H1 (cell line): ENCODE measurements at regions not wholly inside any gene's neighbourhood (a gene's known extent, or its start where the extent isn't known, plus 50 kb on each side); places are given as distances from the start of the nearest gene placed in this dataset.

ENCODE experiments used
- CTCF ChIA-PET: fragments of 300-600 bp; sonication (Branson Sonifier 250); formaldehyde crosslinking; loops from one replicate; lab custom pipeline; 2021; ENCODE audit not compliant: partially characterized antibody; lab: Charles Lee
- POLR2A ChIA-PET: fragments of 300-600 bp; sonication (Branson Sonifier 250); formaldehyde crosslinking; loops from one replicate; lab custom pipeline; 2021; ENCODE audit warnings: inconsistent platforms; ENCODE audit not compliant: partially characterized antibody; lab: Charles Lee
- DNase-seq, 2 experiments: peaks; one replicate each; pipeline versions ENCODE4 v3.0.0 to v3.0.0-alpha.2; 2010 to 2022; ENCODE audit warnings: low spot score in 2 of 2, low read depth in 1 of 2, mixed read lengths in 1 of 2
- FAIRE-seq: peaks from 2 replicates; lab custom pipeline; 2011; peaks lifted over from hg19 to GRCh38; lab: Jason Lieb, UNC
- H2AFZ ChIP-seq: 2 replicates; pipeline ENCODE4 v1.8.1; 2012; ENCODE audit warnings: low read length, inconsistent platforms
- H2AK5ac ChIP-seq: 2 replicates; pipeline ENCODE4 v1.6.1; 2013; ENCODE audit warnings: low read depth, low read length
- H2BK120ac ChIP-seq: replicated peaks from 2 replicates; pipeline ENCODE3; 2013; ENCODE audit warnings: low read depth, low read length, inconsistent platforms
- H2BK12ac ChIP-seq: 2 replicates; pipeline ENCODE4 v1.6.1; 2013; ENCODE audit warnings: low read depth, low read length
- H2BK15ac ChIP-seq: 2 replicates; pipeline ENCODE4 v1.6.1; 2013; ENCODE audit warnings: low read length
- H2BK20ac ChIP-seq: 2 replicates; pipeline ENCODE4 v1.6.1; 2013; ENCODE audit warnings: low read length
- H2BK5ac ChIP-seq: 2 replicates; pipeline ENCODE4 v1.6.1; 2013; ENCODE audit warnings: low read depth, low read length
- H3K14ac ChIP-seq: 2 replicates; pipeline ENCODE4 v1.6.1; 2013; ENCODE audit warnings: inconsistent platforms; ENCODE audit not compliant: insufficient read length
- H3K18ac ChIP-seq: 2 replicates; pipeline ENCODE4 v1.6.1; 2013; ENCODE audit warnings: low read length; ENCODE audit errors: extremely low read depth
- H3K23ac ChIP-seq: 2 replicates; pipeline ENCODE4 v1.6.1; 2013; ENCODE audit warnings: inconsistent platforms; ENCODE audit not compliant: insufficient read length
- H3K23me2 ChIP-seq: 2 replicates; pipeline ENCODE4 v1.6.1; 2013; ENCODE audit warnings: low read depth, low read length
- H3K27ac ChIP-seq: 2 replicates; pipeline ENCODE4 v1.6.1; 2011; ENCODE audit warnings: low read depth, low read length, inconsistent platforms
- H3K27me3 ChIP-seq, 4 experiments: replicated peaks in 1 of 4; 1 replicate in 1 of 4; 2 replicates in 3 of 4; pipeline versions ENCODE4 v1.6.1 to v1.8.1; 2011 to 2013; ENCODE audit warnings: low read length in 3 of 4, mild to moderate bottlenecking in 3 of 4, inconsistent platforms in 2 of 4, mixed read lengths in 2 of 4, moderate library complexity in 1 of 4; ENCODE audit not compliant: control insufficient read depth in 3 of 4, insufficient read depth in 3 of 4; ENCODE audit errors: extremely low read depth in 1 of 4
- H3K36me3 ChIP-seq, 4 experiments: 2 replicates each; pipeline versions ENCODE4 v1.6.1 to v1.8.1; 2011 to 2013; ENCODE audit warnings: mild to moderate bottlenecking in 4 of 4, low read length in 3 of 4, moderate library complexity in 2 of 4, control low read depth in 1 of 4, inconsistent platforms in 1 of 4; ENCODE audit not compliant: insufficient read depth in 4 of 4, control insufficient read depth in 2 of 4
- H3K4ac ChIP-seq: replicated peaks from 2 replicates; pipeline ENCODE3; 2013; ENCODE audit warnings: low read length, low read depth, mixed read lengths, inconsistent platforms; ENCODE audit not compliant: insufficient read length
- H3K4me1 ChIP-seq, 4 experiments: replicated peaks in 1 of 4; 1 replicate in 1 of 4; 2 replicates in 3 of 4; pipeline versions ENCODE4 v1.6.1 to v1.8.1; 2011 to 2013; ENCODE audit warnings: low read length in 3 of 4, inconsistent platforms in 2 of 4, mixed read lengths in 1 of 4; ENCODE audit not compliant: insufficient read depth in 4 of 4, control insufficient read depth in 3 of 4
- H3K4me2 ChIP-seq, 2 experiments: 2 replicates each; pipeline versions ENCODE4 v1.6.1 to v1.8.1; 2011 to 2013; ENCODE audit warnings: low read depth in 2 of 2, low read length in 2 of 2, control low read depth in 1 of 2, inconsistent platforms in 1 of 2, mild to moderate bottlenecking in 1 of 2; ENCODE audit not compliant: insufficient read depth in 1 of 2
- H3K4me3 ChIP-seq, 4 experiments: fragments of 200-600, 300-600 bp in 1 of 4; sonication (generic), shearing (Covaris generic), sonication (Bioruptor Twin) in 1 of 4; 2 replicates each; pipeline versions ENCODE4 v1.5.1 to v1.8.1; 2011 to 2016; ENCODE audit warnings: low read length in 4 of 4, low read depth in 3 of 4, control low read depth in 2 of 4, inconsistent platforms in 2 of 4, mild to moderate bottlenecking in 2 of 4, mixed read lengths in 1 of 4, moderate library complexity in 1 of 4; ENCODE audit not compliant: insufficient read depth in 2 of 4; ENCODE audit errors: extremely low read depth in 1 of 4
- H3K56ac ChIP-seq: replicated peaks from 2 replicates; pipeline ENCODE3; 2013; ENCODE audit warnings: low read depth, mild to moderate bottlenecking, mixed read lengths, low read length, inconsistent platforms; ENCODE audit not compliant: insufficient read length
- H3K79me1 ChIP-seq: 2 replicates; pipeline ENCODE4 v1.6.1; 2013; ENCODE audit warnings: low read depth, low read length, control low read depth
- H3K79me2 ChIP-seq, 2 experiments: 2 replicates each; pipeline versions ENCODE4 v1.6.1 to v1.8.1; 2012 to 2013; ENCODE audit warnings: low read length in 2 of 2, mild to moderate bottlenecking in 2 of 2, inconsistent platforms in 1 of 2; ENCODE audit not compliant: insufficient read depth in 2 of 2, control insufficient read depth in 1 of 2
- H3K9ac ChIP-seq, 4 experiments: replicated peaks in 1 of 4; 1 replicate in 1 of 4; 2 replicates in 3 of 4; pipeline versions ENCODE4 v1.6.1 to v1.8.1; 2011 to 2013; ENCODE audit warnings: low read depth in 3 of 4, low read length in 3 of 4, control low read depth in 2 of 4, mild to moderate bottlenecking in 2 of 4, moderate library complexity in 2 of 4, inconsistent platforms in 1 of 4; ENCODE audit errors: extremely low read depth in 1 of 4
- H3K9me3 ChIP-seq, 2 experiments: 2 replicates each; pipeline versions ENCODE4 v1.6.1 to v1.8.1; 2012 to 2013; ENCODE audit warnings: mild to moderate bottlenecking in 2 of 2, moderate library complexity in 2 of 2, control low read depth in 1 of 2, inconsistent platforms in 1 of 2, low read depth in 1 of 2, low read length in 1 of 2, mixed read lengths in 1 of 2; ENCODE audit not compliant: insufficient read depth in 2 of 2
- H4K20me1 ChIP-seq, 2 experiments: replicated peaks in 1 of 2; 2 replicates each; pipeline versions ENCODE3 to v1.8.1; 2011 to 2013; ENCODE audit warnings: inconsistent platforms in 2 of 2, low read length in 2 of 2, mild to moderate bottlenecking in 1 of 2; ENCODE audit not compliant: insufficient read depth in 2 of 2, control insufficient read depth in 1 of 2
- H4K5ac ChIP-seq: 2 replicates; pipeline ENCODE4 v1.6.1; 2013; ENCODE audit warnings: low read length, low read depth, mixed read lengths, inconsistent platforms; ENCODE audit not compliant: insufficient read length
- H4K8ac ChIP-seq: 2 replicates; pipeline ENCODE4 v1.8.0; 2013; ENCODE audit warnings: mild to moderate bottlenecking, moderate library complexity, low read length, inconsistent platforms; ENCODE audit not compliant: insufficient read depth; ENCODE audit errors: extremely low read depth
- H4K91ac ChIP-seq: replicated peaks from 2 replicates; pipeline ENCODE3; 2013; ENCODE audit warnings: low read length, mixed read lengths, inconsistent platforms; ENCODE audit not compliant: insufficient read length
- ATF2 ChIP-seq: IDR thresholded peaks from 2 replicates; pipeline ENCODE4 v1.6.1; 2012; ENCODE audit warnings: low read length, inconsistent platforms
- ATF3 ChIP-seq: IDR thresholded peaks from 2 replicates; pipeline ENCODE4 v1.6.1; 2011; ENCODE audit warnings: low read depth, mild to moderate bottlenecking, low read length; ENCODE audit not compliant: insufficient read depth
- CBX5 ChIP-seq: fragments of 300-800, 300-1000 bp; sonication (generic); IDR thresholded peaks from 2 replicates; pipeline ENCODE4 v1.7.1; 2016; ENCODE audit warnings: antibody characterized with exemption, low read length, low read depth
- CHD1 ChIP-seq: IDR thresholded peaks from 2 replicates; pipeline ENCODE4 v1.6.1; 2012; ENCODE audit warnings: low read depth, low read length, improper control_type of control experiment
- HDAC2 ChIP-seq, 2 experiments: fragments of 300-600 bp in 1 of 2; sonication (generic) in 1 of 2; IDR thresholded peaks; 2 replicates each; pipeline ENCODE4 v1.6.1; 2011 to 2012; ENCODE audit warnings: low read depth in 2 of 2, low read length in 2 of 2, mild to moderate bottlenecking in 2 of 2, moderate library complexity in 2 of 2, borderline replicate concordance in 1 of 2, inconsistent platforms in 1 of 2
- HDAC6 ChIP-seq: IDR thresholded peaks from one replicate; pipeline ENCODE4 v1.7.1; 2012; ENCODE audit warnings: low read depth, mild to moderate bottlenecking, inconsistent platforms, low read length, moderate library complexity
- KDM1A ChIP-seq: fragments of 200-600, 300-600 bp; sonication (generic); IDR thresholded peaks from 2 replicates; pipeline ENCODE4 v1.7.1; 2016; ENCODE audit warnings: mild to moderate bottlenecking, low read length, borderline replicate concordance
- NRF1 ChIP-seq: IDR thresholded peaks from 2 replicates; pipeline ENCODE4 v1.6.1; 2011; ENCODE audit warnings: mild to moderate bottlenecking, low read depth, low read length, improper control_type of control experiment
- SIRT6 ChIP-seq: IDR thresholded peaks from one replicate; pipeline ENCODE4 v1.7.1; 2012; ENCODE audit warnings: low read length, inconsistent platforms
- TAF7 ChIP-seq: optimal IDR thresholded peaks from 2 replicates; pipeline ENCODE3; 2011; ENCODE audit warnings: low read depth, mild to moderate bottlenecking, inconsistent platforms, low read length, moderate library complexity, borderline replicate concordance
- WGBS, 2 experiments: shearing (Covaris generic) in 1 of 2; methylation state at CpG; one replicate each; pipeline versions ENCODE4 v1.1.6 to v1.1.7; 2013 to 2015; ENCODE audit warnings: low lambda C conversion rate in 2 of 2, mixed read lengths in 2 of 2, inconsistent platforms in 1 of 2, low coverage in 1 of 2, missing lambda C conversion rate in 1 of 2; ENCODE audit not compliant: insufficient replicate concordance in 2 of 2, insufficient coverage in 1 of 2, insufficient read length in 1 of 2; ENCODE audit errors: extremely low coverage in 1 of 2, missing lambda C conversion rate in 1 of 2; 5-methylcytosine and 5-hydroxymethylcytosine counted together

DNA sequence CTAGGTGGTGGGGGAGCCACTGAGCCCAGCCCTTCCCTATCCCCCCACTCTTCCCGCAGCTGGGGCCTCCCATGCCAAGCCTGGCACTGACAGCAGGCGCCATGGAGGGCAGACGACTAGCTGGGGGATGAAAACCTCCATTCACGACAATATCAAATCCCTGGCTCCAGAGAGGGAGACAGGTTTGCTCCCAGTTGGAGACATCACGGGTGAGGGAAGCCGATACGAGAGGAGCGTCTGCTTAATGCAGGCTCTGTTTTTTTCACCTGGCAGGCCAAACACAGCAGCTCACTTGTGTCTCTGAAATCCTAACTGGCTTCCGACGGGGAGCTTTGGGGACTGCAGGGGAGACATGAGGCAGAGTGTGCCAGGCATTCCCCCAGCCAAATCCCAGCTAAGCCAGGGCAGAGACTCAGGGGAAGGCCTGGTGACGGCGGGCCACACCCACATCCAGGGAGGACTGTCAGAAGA, 307.4 kb upstream of the ZMIZ1 start:
- Histone ChIP-seq H3K79me1 (no peaks in the 10 kb centered on the region; the same call in 1 of the 2 replicates), H3K23me2 (no peaks in the 10 kb centered on the region), H3K23ac (no peak overlapping the region), H3K56ac (no peak overlapping the region), H3K4me2 (no peak overlapping the region), H3K14ac (no peak overlapping the region), H3K27ac (no peak overlapping the region), H2BK20ac (no peak overlapping the region), H2BK15ac (no peak overlapping the region), H2BK120ac (no peak overlapping the region), H4K91ac (no peak overlapping the region), H3K4ac (no peak overlapping the region), H4K8ac (no peak overlapping the region; the same call in 1 of the 2 replicates), H2AFZ (no peak overlapping the region), H3K79me2 (no peaks in the 10 kb centered on the region), H3K18ac (no peak overlapping the region), H3K4me3 (no peak overlapping the region), H3K36me3 (no peaks in the 10 kb centered on the region), H2BK12ac (no peak overlapping the region), H4K20me1 (no peaks in the 10 kb centered on the region), H3K27me3 (no peaks in the 10 kb centered on the region), H3K9me3 (no peaks in the 10 kb centered on the region), H3K9ac (no peak overlapping the region), H2BK5ac (no peak overlapping the region), H4K5ac (no peak overlapping the region), H2AK5ac (no peak overlapping the region), H3K4me1 (no peaks in the 10 kb centered on the region; a peak in 2 of 7 replicates)
- ChIA-PET CTCF (interaction anchor here (1.3 to 1.8 kb wide), 3 partner anchors 105 to 714 kb away, joined by 3 to 4 read pairs (median 4); no protein-coding TSS in a partner anchor), POLR2A (no interaction called here)
- DNase-seq (no peak), FAIRE-seq (no peak)
- WGBS, 2 experiments = 86% methylated on average over 12 of the region's 12 CpGs; no CpG with 5 or more reads in 1 of the 2 experiments
- TF ChIP-seq CBX5 (no peak), ATF3 (no peak), NRF1 (no peak), TAF7 (no peak), KDM1A (no peak), ATF2 (no peak), SIRT6 (no peak), HDAC2 (IDR thresholded peaks at IDR 0.05; ENCODE audit: borderline replicate concordance in 1 of 2, low read depth in 2 of 2, low read length in 2 of 2) (no peak), HDAC6 (no peak), CHD1 (no peak)
